ENCODE measurements at regions not wholly inside any gene's neighbourhood (a gene's known extent, or its start where the extent isn't known, plus 50 kb on each side); places are given as distances from the start of the nearest gene placed in this dataset.

- TF ChIP-seq POLR2A (IDR thresholded peaks at IDR 0.05; ENCODE audit: low read depth, low read length) (no peak), POLR2AphosphoS5 (IDR thresholded peaks at IDR 0.05; ENCODE audit: low read depth, low read length) (no peak)
Observed at GRCh38 chr11:79579063-79579462, 138.2 kb upstream of the TENM4 start.

Measured in GM12892 (cell line).